GM10266 (cell line): ENCODE measurements at regions not wholly inside any gene's neighbourhood (a gene's known extent, or its start where the extent isn't known, plus 50 kb on each side); places are given as distances from the start of the nearest gene placed in this dataset.
"Not testable (repeated sequence)": the region's sequence is repeated elsewhere in the genome, so short reads cannot be mapped to it uniquely, and the experiment has no call there.

Experiments used
- DNase-seq: peaks from one replicate; pipeline ENCODE4 v3.0.0; 2012; ENCODE audit errors: extremely low spot score
- TF ChIP-seq, protein P1 (sequence below): IDR thresholded peaks from 2 replicates; pipeline ENCODE4 v1.5.1; 2012; ENCODE audit warnings: mild to moderate bottlenecking, low read depth; ENCODE audit not compliant: control insufficient read depth, insufficient read depth; ENCODE audit errors: missing control alignments

DNA sequence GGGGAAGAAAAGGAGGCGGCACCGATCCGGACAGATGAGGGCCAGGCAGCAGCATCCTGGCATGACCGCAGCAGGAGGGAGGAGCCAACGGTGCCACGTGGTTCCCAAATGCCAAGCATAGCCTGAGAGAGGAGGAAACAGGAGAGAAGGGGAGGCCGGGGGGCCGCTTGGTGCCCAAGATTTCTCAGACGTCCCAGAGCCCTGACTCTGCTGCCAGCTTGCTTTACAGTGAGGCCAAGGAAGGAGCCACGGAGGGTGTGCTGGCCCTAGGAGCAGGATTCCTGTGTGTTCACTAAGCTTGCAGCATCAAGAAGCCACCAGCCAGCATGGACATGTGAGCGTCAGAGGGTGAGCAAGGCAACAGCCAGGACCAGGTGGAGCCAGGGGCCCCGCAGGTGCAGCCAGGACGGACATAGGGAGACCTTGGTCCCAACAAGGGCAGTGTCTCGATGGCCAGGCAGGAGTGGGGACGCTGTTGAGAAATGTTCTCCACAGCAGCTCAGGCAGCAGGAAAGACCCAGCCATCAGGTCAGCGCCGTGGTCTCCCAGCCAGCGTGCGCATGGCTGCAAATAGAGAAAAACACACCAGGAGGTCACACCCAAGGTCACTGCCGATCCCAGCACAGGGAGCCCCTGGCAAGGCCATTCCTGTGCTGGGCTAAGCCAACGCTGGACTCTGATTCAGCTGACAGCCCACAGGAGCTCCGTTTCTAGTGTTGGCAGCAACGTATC lies 143.7 kb downstream of the DLL1 start:
- DNase-seq = no peak
- TF ChIP-seq, protein P1, sequence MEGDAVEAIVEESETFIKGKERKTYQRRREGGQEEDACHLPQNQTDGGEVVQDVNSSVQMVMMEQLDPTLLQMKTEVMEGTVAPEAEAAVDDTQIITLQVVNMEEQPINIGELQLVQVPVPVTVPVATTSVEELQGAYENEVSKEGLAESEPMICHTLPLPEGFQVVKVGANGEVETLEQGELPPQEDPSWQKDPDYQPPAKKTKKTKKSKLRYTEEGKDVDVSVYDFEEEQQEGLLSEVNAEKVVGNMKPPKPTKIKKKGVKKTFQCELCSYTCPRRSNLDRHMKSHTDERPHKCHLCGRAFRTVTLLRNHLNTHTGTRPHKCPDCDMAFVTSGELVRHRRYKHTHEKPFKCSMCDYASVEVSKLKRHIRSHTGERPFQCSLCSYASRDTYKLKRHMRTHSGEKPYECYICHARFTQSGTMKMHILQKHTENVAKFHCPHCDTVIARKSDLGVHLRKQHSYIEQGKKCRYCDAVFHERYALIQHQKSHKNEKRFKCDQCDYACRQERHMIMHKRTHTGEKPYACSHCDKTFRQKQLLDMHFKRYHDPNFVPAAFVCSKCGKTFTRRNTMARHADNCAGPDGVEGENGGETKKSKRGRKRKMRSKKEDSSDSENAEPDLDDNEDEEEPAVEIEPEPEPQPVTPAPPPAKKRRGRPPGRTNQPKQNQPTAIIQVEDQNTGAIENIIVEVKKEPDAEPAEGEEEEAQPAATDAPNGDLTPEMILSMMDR = no peak

DNA sequence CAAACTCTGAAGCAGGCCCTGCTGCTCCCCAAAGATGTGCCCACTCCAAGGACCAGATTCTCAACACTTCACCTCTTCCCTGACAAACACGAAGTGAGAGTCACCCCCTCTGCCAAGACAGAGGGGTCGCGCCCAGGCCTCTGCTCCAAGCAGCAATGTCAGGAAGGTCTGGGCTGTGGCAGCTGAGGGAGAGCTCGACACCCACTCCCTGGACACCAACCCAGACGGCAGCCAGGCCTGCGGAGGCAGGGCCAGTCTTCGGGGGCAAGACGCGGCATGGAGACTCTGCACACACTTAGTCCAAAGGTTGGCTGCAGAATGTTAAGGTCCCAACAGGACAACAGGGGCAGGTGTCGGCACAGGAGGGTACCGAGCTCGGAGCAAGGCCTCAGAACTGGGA lies 144.2 kb downstream of the DLL1 start:
- TF ChIP-seq, protein P1 = no peak
- no peak for DNase-seq

DNA sequence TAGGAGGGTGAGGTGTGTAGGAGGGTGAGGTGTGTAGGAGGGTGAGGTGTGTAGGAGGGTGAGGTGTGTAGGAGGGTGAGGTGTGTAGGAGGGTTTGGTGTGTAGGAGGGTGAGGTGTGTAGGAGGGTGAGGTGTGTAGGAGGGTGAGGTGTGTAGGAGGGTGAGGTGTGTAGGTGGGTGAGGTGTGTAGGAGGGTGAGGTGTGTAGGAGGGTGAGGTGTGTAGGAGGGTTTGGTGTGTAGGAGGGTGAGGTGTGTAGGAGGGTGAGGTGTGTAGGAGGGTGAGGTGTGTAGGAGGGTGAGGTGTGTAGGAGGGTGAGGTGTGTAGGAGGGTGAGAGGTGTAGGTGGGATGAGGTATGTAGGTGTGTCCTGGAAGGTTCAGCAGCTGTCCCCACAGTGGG lies 144.7 kb downstream of the DLL1 start:
- DNase-seq = not testable (repeated sequence)

DNA sequence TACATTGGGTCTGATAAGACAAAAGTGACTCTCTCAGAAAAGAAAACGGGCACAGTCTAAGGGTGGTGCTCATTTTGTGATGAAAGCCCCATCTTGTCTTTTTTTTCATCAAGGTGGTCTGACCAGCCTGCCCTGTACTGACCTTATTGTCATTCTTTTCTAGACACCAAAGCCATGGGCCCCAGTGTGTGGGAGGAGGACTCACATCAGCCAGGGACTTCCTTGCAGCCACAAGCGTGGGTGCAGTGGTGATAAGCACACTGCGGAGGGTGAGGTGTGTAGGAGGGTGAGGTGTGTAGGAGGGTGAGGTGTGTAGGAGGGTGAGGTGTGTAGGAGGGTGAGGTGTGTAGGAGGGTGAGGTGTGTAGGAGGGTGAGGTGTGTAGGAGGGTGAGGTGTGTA lies 145.2 kb downstream of the DLL1 start:
- not testable (repeated sequence) for DNase-seq

DNA sequence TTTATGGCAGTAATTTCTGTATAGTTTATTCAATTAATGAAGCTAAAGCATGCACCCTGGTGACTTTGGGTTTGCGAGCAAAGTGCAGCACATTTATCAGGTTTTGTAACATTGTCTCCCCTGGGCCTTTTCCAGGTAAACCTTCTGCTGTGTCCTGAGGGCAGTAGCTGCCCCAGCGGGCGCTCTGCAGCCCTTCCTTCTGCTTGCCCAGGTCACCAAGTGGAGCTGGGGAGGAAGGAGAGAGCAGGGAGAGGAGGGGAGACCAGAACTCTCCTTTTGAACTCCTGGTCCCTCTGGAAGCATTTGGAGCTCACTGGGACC lies 145.6 kb downstream of the DLL1 start:
- DNase-seq = no peak
- TF ChIP-seq, protein P1 = no peak

DNA sequence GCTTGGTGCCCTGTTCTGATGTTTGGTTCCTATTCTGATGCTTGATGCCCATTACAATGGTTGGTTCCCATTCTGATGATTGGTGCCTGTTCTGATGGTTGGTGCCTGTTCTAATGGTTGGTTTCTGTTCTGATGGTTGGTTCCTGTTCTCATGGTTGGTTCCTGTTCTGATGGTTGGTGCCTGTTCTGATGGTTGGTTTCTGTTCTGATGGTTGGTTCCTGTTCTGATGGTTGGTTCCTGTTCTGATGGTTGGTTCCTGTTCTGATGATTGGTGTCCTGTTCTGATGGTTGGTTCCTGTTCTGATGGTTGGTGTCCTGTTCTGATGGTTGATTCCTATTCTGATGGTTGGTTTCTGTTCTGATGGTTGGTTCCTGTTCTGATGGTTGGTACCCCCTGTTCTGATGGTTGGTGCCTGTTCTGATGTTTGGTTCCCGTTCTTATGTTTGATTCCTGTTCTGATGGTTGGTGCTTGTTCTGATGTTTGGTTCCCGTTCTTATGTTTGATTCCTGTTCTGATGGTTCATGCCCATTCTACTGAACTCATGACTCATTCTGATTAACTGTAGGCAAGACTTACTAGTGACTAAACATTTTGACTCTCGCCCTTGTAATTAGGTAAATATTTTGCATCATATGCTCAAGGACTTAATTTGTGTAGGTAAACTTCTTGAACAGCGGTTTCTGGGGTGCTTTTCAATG lies 146.2 kb downstream of the DLL1 start:
- TF ChIP-seq, protein P1 = no peak
- no peak for DNase-seq

DNA sequence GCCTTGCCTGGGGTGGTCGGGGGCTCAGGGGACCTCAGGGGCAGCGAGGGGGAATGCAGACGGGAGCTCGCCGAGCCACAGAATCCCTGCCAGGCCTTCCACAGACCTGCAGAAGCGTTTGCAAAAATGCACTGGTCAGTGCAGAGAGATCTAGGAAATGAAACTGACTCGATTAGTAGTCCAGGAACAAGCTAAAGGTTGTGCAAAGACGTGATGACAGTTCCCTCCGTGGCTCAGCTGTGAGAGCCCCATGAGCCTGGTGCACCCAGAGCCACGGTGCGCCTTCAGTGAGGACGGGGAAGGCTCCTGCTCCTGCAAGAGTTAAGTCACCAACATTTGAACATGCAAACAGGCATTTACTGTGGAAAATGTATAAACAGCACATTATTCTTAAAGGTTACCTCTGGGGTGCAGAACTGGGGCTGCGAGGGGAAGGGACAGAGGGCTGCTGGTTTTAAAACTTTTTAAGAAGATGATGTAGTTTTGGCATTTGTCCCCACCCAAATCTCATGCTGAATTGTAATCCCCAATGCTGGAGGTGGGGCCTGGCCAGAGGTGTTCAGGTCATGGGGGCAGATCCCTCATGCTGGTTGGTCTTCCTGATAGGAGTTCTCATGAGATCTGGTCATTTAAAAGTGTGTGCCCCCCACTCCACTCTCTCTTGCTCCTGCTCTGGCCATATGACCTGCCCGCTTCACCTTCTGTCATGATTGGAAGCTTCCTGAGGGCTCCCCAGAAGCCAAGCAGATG lies 147.3 kb downstream of the DLL1 start:
- TF ChIP-seq, protein P1 = no peak
- DNase-seq = no peak

DNA sequence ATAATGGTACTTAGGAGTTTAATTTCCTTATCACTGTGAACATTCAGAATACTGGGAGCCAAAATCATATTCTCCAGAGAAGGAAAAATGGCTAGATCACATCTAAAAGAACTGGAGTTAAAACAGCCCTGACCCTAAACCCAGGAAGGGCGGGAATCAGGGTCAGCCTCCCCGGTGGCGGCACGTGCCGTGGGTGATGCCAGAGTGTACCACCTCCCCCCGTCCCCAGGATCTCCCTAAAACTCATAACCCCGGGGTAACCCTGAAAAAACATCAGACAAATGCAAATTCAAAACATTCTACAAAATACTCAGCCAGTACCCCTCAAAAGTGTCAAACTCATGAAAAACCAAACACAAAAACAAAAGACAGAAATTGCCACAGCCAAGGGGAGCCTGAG lies 148.3 kb downstream of the DLL1 start:
- no peak for DNase-seq
- TF ChIP-seq, protein P1 = no peak

DNA sequence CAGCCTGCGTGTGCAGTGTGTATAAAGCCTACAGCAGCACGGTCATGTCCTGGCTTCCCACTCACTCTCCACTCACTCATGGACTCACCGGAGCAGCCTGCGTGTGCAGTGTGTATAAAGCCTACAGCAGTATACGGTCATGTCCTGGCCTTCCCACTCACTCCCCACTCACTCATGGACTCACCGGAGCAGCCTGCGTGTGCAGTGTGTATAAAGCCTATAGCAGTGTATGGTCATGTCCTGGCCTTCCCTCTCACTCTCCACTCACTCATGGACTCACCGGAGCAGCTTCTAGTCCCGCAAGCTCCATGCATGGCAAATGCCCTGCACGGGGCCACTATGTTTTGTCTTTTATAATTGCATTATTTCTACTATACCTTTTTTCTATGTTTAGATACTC lies 149.8 kb downstream of the DLL1 start:
- not testable (repeated sequence) for DNase-seq
